Progenitor cell of endocrine pancreas (in vitro differentiated cells): ENCODE measurements at regions not wholly inside any gene's neighbourhood (a gene's known extent, or its start where the extent isn't known, plus 50 kb on each side); places are given as distances from the start of the nearest gene placed in this dataset.

Source experiments
- DNase-seq: peaks from one replicate; pipeline ENCODE4 v3.0.0; 2021; ENCODE audit warnings: low spot score; ENCODE audit not compliant: unreplicated experiment
- H3K27ac Mint-ChIP-seq: 2 replicates; pipeline ENCODE4 v1.8.0; 2021; ENCODE audit warnings: mild to moderate bottlenecking, moderate library complexity, mixed read lengths
- H3K27me3 Mint-ChIP-seq: 2 replicates; pipeline ENCODE4 v1.8.0; 2021; ENCODE audit warnings: mixed read lengths
- H3K36me3 Mint-ChIP-seq: 2 replicates; pipeline ENCODE4 v1.8.0; 2022; ENCODE audit warnings: mixed read lengths; ENCODE audit not compliant: insufficient read depth
- H3K4me1 Mint-ChIP-seq: 2 replicates; pipeline ENCODE4 v1.8.0; 2021; ENCODE audit warnings: low read depth, mixed read lengths
- H3K4me3 Mint-ChIP-seq: 2 replicates; pipeline ENCODE4 v1.8.0; 2021; ENCODE audit warnings: low read depth, mild to moderate bottlenecking, moderate library complexity, mixed read lengths
- H3K9me3 Mint-ChIP-seq: 2 replicates; pipeline ENCODE4 v1.8.0; 2021; ENCODE audit warnings: low read depth, mixed read lengths
- CTCF ChIP-seq: fragments of 200-600 bp; sonication (generic); IDR thresholded peaks from one replicate; pipeline ENCODE4 v1.5.0; 2021; ENCODE audit warnings: antibody characterized with exemption, mild to moderate bottlenecking; ENCODE audit not compliant: unreplicated experiment

GRCh38 chr21:28240586-28240985 lies 752.1 kb downstream of the LTN1 start:
- TF ChIP-seq CTCF, result no peak
- Mint-ChIP-seq H3K36me3 (no peaks in the 10 kb centered on the region), H3K4me3 (no peak overlapping the region), H3K4me1 (peaks cover 32% of the 10 kb centered on the region), H3K9me3 (peaks cover 3% of the 10 kb centered on the region), H3K27me3 (no peaks in the 10 kb centered on the region), H3K27ac (no peak overlapping the region)
- no peak for DNase-seq

DNA sequence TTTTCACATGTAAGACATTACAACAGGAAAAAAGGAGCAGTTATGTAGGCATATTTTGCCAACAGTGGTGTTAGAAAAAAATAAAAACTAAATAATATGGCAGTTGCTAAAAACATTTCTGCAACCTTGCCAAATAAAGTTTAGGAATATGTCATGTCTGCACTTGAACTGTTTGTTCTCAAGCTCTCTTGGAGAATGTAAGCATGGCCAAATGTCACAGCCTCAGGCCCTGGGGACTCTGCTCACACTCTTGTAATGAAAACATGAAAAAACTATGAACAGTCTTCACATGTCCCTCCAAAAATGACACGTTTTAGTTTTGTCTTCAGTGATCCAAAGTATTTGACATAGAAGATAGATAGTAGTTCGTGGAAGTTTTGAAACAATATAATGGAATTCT lies 753.3 kb downstream of the LTN1 start:
- Mint-ChIP-seq H3K9me3 (no peaks in the 10 kb centered on the region), H3K4me3 (no peak overlapping the region), H3K36me3 (no peaks in the 10 kb centered on the region), H3K27me3 (no peaks in the 10 kb centered on the region), H3K4me1 (peaks cover 29% of the 10 kb centered on the region), H3K27ac (no peak overlapping the region)
- TF ChIP-seq CTCF, result no peak
- no peak for DNase-seq

DNA sequence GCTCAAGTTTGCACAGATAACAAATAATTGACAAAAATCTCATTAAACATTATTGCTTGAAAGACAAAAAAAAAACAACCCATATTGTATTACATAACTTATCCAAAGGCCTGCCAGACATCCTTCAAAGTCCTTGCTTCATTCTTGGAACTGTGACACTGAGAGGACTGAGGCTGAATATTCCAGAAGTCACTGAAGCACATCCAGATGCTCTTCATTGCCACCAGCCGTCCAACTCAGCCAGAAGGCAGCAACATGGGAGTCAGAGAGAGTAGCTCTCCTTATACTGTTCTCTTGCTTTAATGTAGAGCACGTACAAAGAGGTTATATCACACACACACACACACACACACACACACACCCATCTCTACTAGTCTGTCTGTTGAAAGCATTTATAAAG lies 755.0 kb downstream of the LTN1 start:
- Mint-ChIP-seq H3K9me3 (no peaks in the 10 kb centered on the region), H3K36me3 (no peaks in the 10 kb centered on the region), H3K27me3 (no peaks in the 10 kb centered on the region), H3K4me3 (no peak overlapping the region), H3K4me1 (peaks cover 14% of the 10 kb centered on the region), H3K27ac (no peak overlapping the region)
- DNase-seq, result no peak
- TF ChIP-seq CTCF, result no peak

DNA sequence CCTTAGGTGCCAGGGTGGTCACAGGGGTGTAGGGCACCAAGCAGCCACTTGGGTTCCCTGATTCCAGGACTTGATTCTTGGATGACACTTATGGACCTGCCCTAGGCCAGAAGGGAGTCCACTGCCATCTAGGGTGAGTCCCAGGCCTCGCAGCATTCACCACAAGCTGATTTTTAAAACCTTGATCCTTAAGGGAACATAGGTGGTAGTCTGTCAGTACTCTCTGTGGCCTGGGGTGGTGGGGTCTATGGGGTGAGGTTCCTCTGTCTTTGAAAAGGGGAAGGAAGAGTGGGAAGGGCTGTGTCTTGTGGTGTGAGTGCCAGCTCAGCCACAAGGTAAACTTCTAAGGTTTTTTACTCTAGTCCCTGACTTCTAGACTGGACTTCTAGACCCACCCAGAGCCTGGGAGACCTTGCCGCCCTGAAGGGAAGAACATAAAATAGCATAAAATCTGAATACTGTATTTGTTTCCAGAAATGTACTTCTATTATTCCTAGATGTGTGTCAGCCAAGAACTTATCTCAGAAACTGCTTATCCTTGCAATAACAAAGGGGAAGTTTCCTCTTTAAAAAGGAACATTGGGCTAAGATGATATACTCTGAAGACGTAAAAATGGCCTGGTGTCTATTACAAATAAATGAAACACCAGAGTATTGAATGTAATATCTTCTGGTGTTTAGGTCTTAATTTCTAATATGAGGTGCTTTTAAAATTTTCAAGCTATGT lies 757.3 kb downstream of the LTN1 start:
- no peak for TF ChIP-seq CTCF
- Mint-ChIP-seq H3K36me3 (no peaks in the 10 kb centered on the region), H3K4me3 (no peak overlapping the region), H3K27ac (no peak overlapping the region), H3K4me1 (peaks cover 11% of the 10 kb centered on the region), H3K9me3 (no peaks in the 10 kb centered on the region), H3K27me3 (no peaks in the 10 kb centered on the region)
- no peak for DNase-seq

- Mint-ChIP-seq H3K9me3 (no peaks in the 10 kb centered on the region), H3K4me1 (peaks cover 11% of the 10 kb centered on the region)
These were observed 758.4 kb downstream of the LTN1 start for GRCh38 chr21:28234326-28234725.

More at GRCh38 chr21:28234326-28234725, 758.4 kb downstream of the LTN1 start:
- Mint-ChIP-seq H3K36me3 (no peaks in the 10 kb centered on the region), H3K27me3 (no peaks in the 10 kb centered on the region), H3K27ac (no peak overlapping the region), H3K4me3 (no peak overlapping the region)
- no peak for DNase-seq
- TF ChIP-seq CTCF, result no peak
